GM21619 (cell line): ENCODE measurements at regions not wholly inside any gene's neighbourhood (a gene's known extent, or its start where the extent isn't known, plus 50 kb on each side); places are given as distances from the start of the nearest gene placed in this dataset.

Source experiments
- ATAC-seq: cut with Tn5 transposase; IDR thresholded peaks from one replicate; pipeline ENCODE4 v1.9.1; 2021; ENCODE audit not compliant: unreplicated experiment

GRCh38 chr13:40206241-40207000 is 460.0 kb downstream of the FOXO1 start:
- ATAC-seq: peak; percentile 55

GRCh38 chr13:40207001-40207478 is 459.4 kb downstream of the FOXO1 start:
- ATAC-seq: peak; percentile 71

- ATAC-seq: no peak
Measured at GRCh38 chr13:40208517-40208916, 457.9 kb downstream of the FOXO1 start.

GRCh38 chr13:40210865-40211585 is 455.4 kb downstream of the FOXO1 start:
- ATAC-seq: no peak

- ATAC-seq: no peak
Measured at GRCh38 chr13:40211586-40211968, 454.9 kb downstream of the FOXO1 start.

- no peak for ATAC-seq
Measured at GRCh38 chr13:40213779-40214178, 452.7 kb downstream of the FOXO1 start.

- no peak for ATAC-seq
Measured at GRCh38 chr13:40215311-40215710, 451.1 kb downstream of the FOXO1 start.

GRCh38 chr13:40215747-40216146 is 450.7 kb downstream of the FOXO1 start:
- no peak for ATAC-seq

GRCh38 chr13:40217675-40218074 is 448.8 kb downstream of the FOXO1 start:
- ATAC-seq: no peak

- no peak for ATAC-seq
Measured at GRCh38 chr13:40220299-40220935, 446.0 kb downstream of the FOXO1 start.

- no peak for ATAC-seq
Measured at GRCh38 chr13:40221131-40221459, 445.3 kb downstream of the FOXO1 start.

GRCh38 chr13:40221460-40222201 is 444.8 kb downstream of the FOXO1 start:
- ATAC-seq: no peak

- no peak for ATAC-seq
Measured at GRCh38 chr13:40223585-40223984, 442.9 kb downstream of the FOXO1 start.

GRCh38 chr13:40228496-40228895 is 437.9 kb downstream of the FOXO1 start:
- ATAC-seq: no peak

- ATAC-seq: no peak
Measured at GRCh38 chr13:40228990-40229389, 437.5 kb downstream of the FOXO1 start.

- no peak for ATAC-seq
Measured at GRCh38 chr13:40230833-40231266, 435.6 kb downstream of the FOXO1 start.

GRCh38 chr13:40231311-40231710 is 435.1 kb downstream of the FOXO1 start:
- ATAC-seq: no peak

- ATAC-seq: no peak
Measured at GRCh38 chr13:40231751-40232150, 434.7 kb downstream of the FOXO1 start.

- no peak for ATAC-seq
Measured at GRCh38 chr13:40232311-40233040, 434.0 kb downstream of the FOXO1 start.

- ATAC-seq: no peak
Measured at GRCh38 chr13:40233731-40234195, 432.7 kb downstream of the FOXO1 start.
